Activated CD8-positive, alpha-beta memory T cell treated with anti-CD3 and anti-CD28 coated beads, Interleukin-2, amount 10 ng/mL, durations not matched to agents 7 days and 5 days (primary cell): ENCODE measurements at regions not wholly inside any gene's neighbourhood (a gene's known extent, or its start where the extent isn't known, plus 50 kb on each side); places are given as distances from the start of the nearest gene placed in this dataset.

Source experiments
- ATAC-seq: fragments of 150-1000 bp; cut with Tn5 transposase; one replicate; pipeline ENCODE4 v1.10.0; 2021; ENCODE audit warnings: moderate library complexity
- CTCF ChIA-PET: fragments of 350-600 bp; sonication (Branson Sonifier 250); formaldehyde crosslinking; loops from one replicate; lab custom pipeline; 2021; ENCODE audit warnings: antibody characterized with exemption; lab: Charles Lee
- DNase-seq: peaks from one replicate; pipeline ENCODE4 v3.0.0-alpha.2; 2020
- H3K27ac Mint-ChIP-seq: one replicate; pipeline ENCODE4 v1.8.0; 2021; ENCODE audit warnings: mild to moderate bottlenecking, mixed read lengths
- H3K27me3 Mint-ChIP-seq: one replicate; pipeline ENCODE4 v1.8.0; 2021; ENCODE audit warnings: mixed read lengths
- H3K36me3 Mint-ChIP-seq: one replicate; pipeline ENCODE4 v1.8.0; 2021; ENCODE audit warnings: mild to moderate bottlenecking, mixed read lengths
- H3K4me1 Mint-ChIP-seq: one replicate; pipeline ENCODE4 v1.8.0; 2021; ENCODE audit warnings: mixed read lengths
- H3K4me3 Mint-ChIP-seq: one replicate; pipeline ENCODE4 v1.8.0; 2021; ENCODE audit warnings: mild to moderate bottlenecking, moderate library complexity, mixed read lengths
- H3K9me3 Mint-ChIP-seq: one replicate; pipeline ENCODE4 v1.8.0; 2022; ENCODE audit warnings: low read depth, mixed read lengths

DNA sequence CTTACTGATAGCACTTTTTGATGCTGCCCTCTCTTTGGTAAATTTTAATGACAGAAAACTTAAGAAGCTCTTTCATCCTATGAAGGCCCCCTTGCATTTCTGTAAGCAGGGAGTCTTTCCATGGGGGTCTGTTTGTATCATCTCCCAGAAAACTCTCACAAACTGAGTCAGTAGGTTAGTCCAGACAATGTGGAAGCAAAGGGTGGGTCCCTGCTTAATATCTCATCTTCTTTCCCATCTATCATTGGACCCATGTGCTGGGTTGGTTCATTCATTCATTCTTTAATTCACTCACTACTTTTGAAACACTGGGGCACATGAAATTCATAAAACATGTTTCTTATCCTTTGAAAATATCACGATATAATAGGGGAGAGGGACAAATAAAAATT is 164.3 kb downstream of the NTMT2 start:
- Mint-ChIP-seq H3K36me3 (no peaks in the 10 kb centered on the region), H3K27me3 (peaks cover 11% of the 10 kb centered on the region), H3K27ac (no peak overlapping the region), H3K4me3 (no peak overlapping the region), H3K9me3 (no peaks in the 10 kb centered on the region), H3K4me1 (no peaks in the 10 kb centered on the region)
- DNase-seq (no peak), ATAC-seq (no peak)
- CTCF ChIA-PET = no interaction called here

DNA sequence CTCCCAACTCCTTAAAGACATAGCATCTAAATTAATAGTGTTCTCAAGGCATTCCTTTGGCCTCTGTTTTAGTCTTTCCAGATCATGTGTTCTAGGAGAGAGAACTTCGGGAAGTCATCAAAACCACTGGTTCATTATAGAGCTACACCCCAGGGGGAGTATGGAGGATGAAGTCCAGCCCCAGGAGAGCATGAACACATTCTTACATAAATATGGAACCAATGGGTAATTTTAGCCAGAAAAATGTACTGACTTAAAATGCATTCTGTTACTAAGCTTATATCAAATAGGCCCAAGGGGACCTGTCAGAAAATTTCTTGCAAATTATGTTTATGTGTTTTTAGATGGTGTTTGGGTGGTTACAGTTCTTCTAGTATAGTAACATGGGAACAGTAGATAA is 165.2 kb downstream of the NTMT2 start:
- CTCF ChIA-PET = no interaction called here
- no peak overlapping the region for H3K27ac Mint-ChIP-seq
- no peak for DNase-seq
- H3K9me3 Mint-ChIP-seq = no peaks in the 10 kb centered on the region
- peaks cover 9% of the 10 kb centered on the region for H3K27me3 Mint-ChIP-seq
- H3K4me3 Mint-ChIP-seq = no peak overlapping the region
- no peaks in the 10 kb centered on the region for H3K4me1 Mint-ChIP-seq
- no peak for ATAC-seq
- no peaks in the 10 kb centered on the region for H3K36me3 Mint-ChIP-seq

- ATAC-seq (no peak), DNase-seq (no peak)
- CTCF ChIA-PET = no interaction called here
- no peaks in the 10 kb centered on the region for H3K4me1 Mint-ChIP-seq
- peaks cover 9% of the 10 kb centered on the region for H3K27me3 Mint-ChIP-seq
- no peak overlapping the region for H3K27ac Mint-ChIP-seq
- H3K9me3 Mint-ChIP-seq = no peaks in the 10 kb centered on the region
- H3K36me3 Mint-ChIP-seq = no peaks in the 10 kb centered on the region
- no peak overlapping the region for H3K4me3 Mint-ChIP-seq
These were observed 167.5 kb downstream of the NTMT2 start for GRCh38 chr1:170313306-170313705.

- Mint-ChIP-seq H3K9me3 (no peaks in the 10 kb centered on the region), H3K36me3 (no peaks in the 10 kb centered on the region), H3K4me3 (no peak overlapping the region), H3K4me1 (no peaks in the 10 kb centered on the region), H3K27ac (no peak overlapping the region), H3K27me3 (peaks cover 9% of the 10 kb centered on the region)
- CTCF ChIA-PET = no interaction called here
- DNase-seq = no peak
- ATAC-seq = no peak
These were observed 170.5 kb downstream of the NTMT2 start for GRCh38 chr1:170316270-170316669.

GRCh38 chr1:170318141-170318540 is 172.4 kb downstream of the NTMT2 start:
- H3K9me3 Mint-ChIP-seq = no peaks in the 10 kb centered on the region
- CTCF ChIA-PET = no interaction called here
- peaks cover 2% of the 10 kb centered on the region for H3K27me3 Mint-ChIP-seq

GRCh38 chr1:170318736-170319135 is 173.0 kb downstream of the NTMT2 start:
- DNase-seq = no peak

More at GRCh38 chr1:170318141-170318540, 172.4 kb downstream of the NTMT2 start:
- no peak for ATAC-seq
- Mint-ChIP-seq H3K36me3 (no peaks in the 10 kb centered on the region), H3K27ac (no peak overlapping the region), H3K4me1 (no peaks in the 10 kb centered on the region), H3K4me3 (no peak overlapping the region)
- DNase-seq = no peak

GRCh38 chr1:170321113-170321512 is 175.4 kb downstream of the NTMT2 start:
- H3K4me3 Mint-ChIP-seq = no peak overlapping the region
- CTCF ChIA-PET = no interaction called here
- no peaks in the 10 kb centered on the region for H3K27me3 Mint-ChIP-seq
- H3K9me3 Mint-ChIP-seq = no peaks in the 10 kb centered on the region
- ATAC-seq = no peak
- no peak for DNase-seq
- H3K36me3 Mint-ChIP-seq = no peaks in the 10 kb centered on the region
- H3K4me1 Mint-ChIP-seq = no peaks in the 10 kb centered on the region
- H3K27ac Mint-ChIP-seq = no peak overlapping the region

More at GRCh38 chr1:170318736-170319135, 173.0 kb downstream of the NTMT2 start:
- no peaks in the 10 kb centered on the region for H3K9me3 Mint-ChIP-seq
- no peak overlapping the region for H3K27ac Mint-ChIP-seq
- ATAC-seq = no peak
- CTCF ChIA-PET = no interaction called here
- no peaks in the 10 kb centered on the region for H3K36me3 Mint-ChIP-seq
- H3K4me3 Mint-ChIP-seq = no peak overlapping the region
- H3K27me3 Mint-ChIP-seq = no peaks in the 10 kb centered on the region
- no peaks in the 10 kb centered on the region for H3K4me1 Mint-ChIP-seq

DNA sequence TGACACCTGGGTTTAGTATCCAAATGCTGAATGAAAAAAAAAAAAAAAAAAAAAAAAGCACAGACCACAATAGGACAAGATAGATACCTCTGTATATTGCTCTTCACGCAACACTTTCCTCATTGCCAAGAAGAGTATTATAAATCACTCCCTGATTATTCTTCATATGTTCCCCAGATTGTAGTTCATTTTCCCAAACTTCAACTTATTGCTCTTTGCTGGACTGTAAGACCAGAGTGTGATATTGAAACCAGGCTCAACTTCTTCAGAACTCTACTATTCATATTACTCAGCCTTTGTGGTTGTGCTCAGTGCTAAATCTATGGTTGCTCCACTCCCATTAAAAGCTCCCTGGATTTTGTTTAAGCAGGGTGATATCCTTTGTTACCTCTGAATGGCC is 180.4 kb downstream of the NTMT2 start:
- Mint-ChIP-seq H3K4me3 (no peak overlapping the region), H3K27ac (no peak overlapping the region), H3K36me3 (no peaks in the 10 kb centered on the region), H3K27me3 (no peaks in the 10 kb centered on the region), H3K4me1 (no peaks in the 10 kb centered on the region), H3K9me3 (no peaks in the 10 kb centered on the region)
- ATAC-seq (no peak), DNase-seq (no peak)
- CTCF ChIA-PET = interaction anchor here (0.5 kb wide), 1 partner anchor 835 kb away, joined by 3 read pairs; no protein-coding TSS in a partner anchor

DNA sequence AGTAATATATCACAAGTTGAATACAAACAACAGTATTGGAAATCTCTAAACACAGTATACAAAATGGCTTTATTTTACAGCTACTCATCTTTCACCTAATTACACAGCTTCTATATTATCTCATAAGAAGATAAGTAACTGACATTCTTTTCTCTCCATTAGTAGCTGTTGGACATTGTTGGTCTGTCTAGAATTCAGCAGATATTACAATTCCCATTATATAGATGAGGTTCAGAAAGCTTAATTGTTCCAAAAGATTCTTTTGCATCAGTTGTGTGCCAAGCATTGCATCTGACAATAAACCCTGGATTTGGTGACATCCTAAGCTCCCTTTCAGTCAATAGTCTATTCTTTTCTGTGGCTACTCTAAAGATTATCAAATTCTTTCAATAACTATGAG is 187.0 kb downstream of the NTMT2 start:
- CTCF ChIA-PET = no interaction called here
- no peaks in the 10 kb centered on the region for H3K9me3 Mint-ChIP-seq
- H3K36me3 Mint-ChIP-seq = no peaks in the 10 kb centered on the region
- H3K27me3 Mint-ChIP-seq = peaks cover 4% of the 10 kb centered on the region
- DNase-seq (no peak), ATAC-seq (no peak)
- H3K4me3 Mint-ChIP-seq = no peak overlapping the region
- no peak overlapping the region for H3K27ac Mint-ChIP-seq
- no peaks in the 10 kb centered on the region for H3K4me1 Mint-ChIP-seq

- H3K27ac Mint-ChIP-seq = no peak overlapping the region
- no peak overlapping the region for H3K4me3 Mint-ChIP-seq
- no peaks in the 10 kb centered on the region for H3K4me1 Mint-ChIP-seq
- H3K36me3 Mint-ChIP-seq = no peaks in the 10 kb centered on the region
- ATAC-seq (no peak), DNase-seq (no peak)
- H3K27me3 Mint-ChIP-seq = peaks cover 4% of the 10 kb centered on the region
- no peaks in the 10 kb centered on the region for H3K9me3 Mint-ChIP-seq
- CTCF ChIA-PET = no interaction called here
These were observed 191.7 kb downstream of the NTMT2 start for GRCh38 chr1:170337413-170337994.

GRCh38 chr1:170339534-170339933 is 192.4 kb upstream of the GORAB start:
- CTCF ChIA-PET = no interaction called here
- no peaks in the 10 kb centered on the region for H3K36me3 Mint-ChIP-seq
- peaks cover 4% of the 10 kb centered on the region for H3K27me3 Mint-ChIP-seq
- DNase-seq = no peak
- H3K4me1 Mint-ChIP-seq = no peaks in the 10 kb centered on the region
- no peak overlapping the region for H3K27ac Mint-ChIP-seq
- H3K4me3 Mint-ChIP-seq = no peak overlapping the region
- no peak for ATAC-seq
- no peaks in the 10 kb centered on the region for H3K9me3 Mint-ChIP-seq

- Mint-ChIP-seq H3K9me3 (no peaks in the 10 kb centered on the region), H3K27me3 (peaks cover 4% of the 10 kb centered on the region), H3K4me3 (no peak overlapping the region), H3K4me1 (no peaks in the 10 kb centered on the region), H3K27ac (no peak overlapping the region), H3K36me3 (no peaks in the 10 kb centered on the region)
- ATAC-seq (no peak), DNase-seq (no peak)
- CTCF ChIA-PET = no interaction called here
These were observed 191.7 kb upstream of the GORAB start for GRCh38 chr1:170340308-170340707.

GRCh38 chr1:170351366-170351946 is 180.5 kb upstream of the GORAB start:
- H3K9me3 Mint-ChIP-seq = no peaks in the 10 kb centered on the region
- no peak overlapping the region for H3K4me3 Mint-ChIP-seq
- DNase-seq = no peak
- no peaks in the 10 kb centered on the region for H3K4me1 Mint-ChIP-seq
- CTCF ChIA-PET = no interaction called here
- H3K36me3 Mint-ChIP-seq = no peaks in the 10 kb centered on the region
- H3K27ac Mint-ChIP-seq = no peak overlapping the region
- H3K27me3 Mint-ChIP-seq = peaks cover 2% of the 10 kb centered on the region
- no peak for ATAC-seq

GRCh38 chr1:170354246-170354645 is 177.7 kb upstream of the GORAB start:
- DNase-seq (no peak), ATAC-seq (no peak)
- Mint-ChIP-seq H3K4me3 (no peak overlapping the region), H3K27ac (no peak overlapping the region), H3K4me1 (no peaks in the 10 kb centered on the region), H3K27me3 (peaks cover under 1% of the 10 kb centered on the region), H3K36me3 (no peaks in the 10 kb centered on the region), H3K9me3 (no peaks in the 10 kb centered on the region)
- CTCF ChIA-PET = no interaction called here
